ENCODE measurements at regions not wholly inside any gene's neighbourhood (a gene's known extent, or its start where the extent isn't known, plus 50 kb on each side); places are given as distances from the start of the nearest gene placed in this dataset.

DNA sequence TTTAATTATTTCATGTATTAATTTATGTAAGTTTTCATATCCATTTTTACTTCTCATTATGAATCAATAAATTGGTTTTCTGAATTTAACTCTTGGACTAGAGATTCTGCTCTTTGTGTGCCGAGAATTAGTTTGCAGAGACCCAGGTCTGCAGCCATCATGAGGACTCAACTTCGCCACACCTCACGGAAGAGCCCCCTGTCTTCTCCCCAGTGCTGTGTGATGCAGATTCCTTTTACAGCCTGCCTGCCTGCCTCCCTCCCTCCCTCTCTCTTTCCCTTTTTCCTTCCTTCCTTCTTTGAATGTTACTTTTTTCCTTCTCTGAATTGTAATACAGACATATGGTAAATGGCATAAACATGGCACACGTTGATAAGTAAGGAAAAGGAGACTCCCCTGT is 947.7 kb downstream of the TBC1D22A start:
- TF ChIP-seq POLR2A (IDR thresholded peaks at IDR 0.05; ENCODE audit: extremely low read depth, insufficient read length): no peak
- TF ChIP-seq, protein P1, sequence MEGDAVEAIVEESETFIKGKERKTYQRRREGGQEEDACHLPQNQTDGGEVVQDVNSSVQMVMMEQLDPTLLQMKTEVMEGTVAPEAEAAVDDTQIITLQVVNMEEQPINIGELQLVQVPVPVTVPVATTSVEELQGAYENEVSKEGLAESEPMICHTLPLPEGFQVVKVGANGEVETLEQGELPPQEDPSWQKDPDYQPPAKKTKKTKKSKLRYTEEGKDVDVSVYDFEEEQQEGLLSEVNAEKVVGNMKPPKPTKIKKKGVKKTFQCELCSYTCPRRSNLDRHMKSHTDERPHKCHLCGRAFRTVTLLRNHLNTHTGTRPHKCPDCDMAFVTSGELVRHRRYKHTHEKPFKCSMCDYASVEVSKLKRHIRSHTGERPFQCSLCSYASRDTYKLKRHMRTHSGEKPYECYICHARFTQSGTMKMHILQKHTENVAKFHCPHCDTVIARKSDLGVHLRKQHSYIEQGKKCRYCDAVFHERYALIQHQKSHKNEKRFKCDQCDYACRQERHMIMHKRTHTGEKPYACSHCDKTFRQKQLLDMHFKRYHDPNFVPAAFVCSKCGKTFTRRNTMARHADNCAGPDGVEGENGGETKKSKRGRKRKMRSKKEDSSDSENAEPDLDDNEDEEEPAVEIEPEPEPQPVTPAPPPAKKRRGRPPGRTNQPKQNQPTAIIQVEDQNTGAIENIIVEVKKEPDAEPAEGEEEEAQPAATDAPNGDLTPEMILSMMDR (IDR thresholded peaks at IDR 0.05; ENCODE audit: low read depth, low read length): no peak

All from NB4 (cell line).